Natural killer cell (primary cell): ENCODE measurements at regions not wholly inside any gene's neighbourhood (a gene's known extent, or its start where the extent isn't known, plus 50 kb on each side); places are given as distances from the start of the nearest gene placed in this dataset.

Experiments used
- ATAC-seq, 3 donors: fragments of 150-1000 bp in 2 of 3; fragments of 200-7000 bp in 1 of 3; cut with Tn5 transposase; 1 replicate in 1 of 3; 2 replicates in 2 of 3; pipeline ENCODE4 v1.10.0; 2021; ENCODE audit warnings: mild to moderate bottlenecking in 2 of 3, moderate library complexity in 2 of 3
- DNase-seq, 2 donors: peaks; one replicate each; pipeline versions ENCODE4 v3.0.0 to v3.0.0-alpha.2; 2013 to 2021; ENCODE audit warnings: mixed read lengths in 1 of 2
- H3K27ac ChIP-seq: one replicate; pipeline ENCODE4 v1.5.1; 2013; ENCODE audit warnings: mild to moderate bottlenecking, low read length
- H3K27me3 ChIP-seq: one replicate; pipeline ENCODE4 v1.6.1; 2013; ENCODE audit warnings: low read length; ENCODE audit not compliant: control insufficient read depth, insufficient read depth
- H3K36me3 ChIP-seq: one replicate; pipeline ENCODE4 v1.6.1; 2013; ENCODE audit warnings: low read length; ENCODE audit not compliant: control insufficient read depth, insufficient read depth
- H3K4me1 ChIP-seq: one replicate; pipeline ENCODE4 v1.6.1; 2013; ENCODE audit warnings: low read length; ENCODE audit not compliant: control insufficient read depth, insufficient read depth
- H3K4me3 ChIP-seq: one replicate; pipeline ENCODE4 v1.5.1; 2013; ENCODE audit warnings: low read length
- H3K9me3 ChIP-seq: one replicate; pipeline ENCODE4 v1.6.1; 2013; ENCODE audit warnings: low read length; ENCODE audit not compliant: control insufficient read depth, insufficient read depth
- H3K27ac Mint-ChIP-seq, 2 donors: one replicate each; pipeline ENCODE4 v1.8.0; 2022; ENCODE audit warnings: mild to moderate bottlenecking in 2 of 2, mixed read lengths in 2 of 2, moderate library complexity in 1 of 2
- H3K27me3 Mint-ChIP-seq, 2 donors: one replicate each; pipeline ENCODE4 v1.8.0; 2022; ENCODE audit warnings: low read depth in 2 of 2, mixed read lengths in 2 of 2
- H3K36me3 Mint-ChIP-seq: one replicate; pipeline ENCODE4 v1.8.0; 2022; ENCODE audit warnings: mixed read lengths
- H3K4me1 Mint-ChIP-seq, 2 donors: one replicate each; pipeline ENCODE4 v1.8.0; 2022; ENCODE audit warnings: mixed read lengths in 2 of 2
- H3K4me3 Mint-ChIP-seq: one replicate; pipeline ENCODE4 v1.8.0; 2022; ENCODE audit warnings: mild to moderate bottlenecking, moderate library complexity, mixed read lengths
- H3K9me3 Mint-ChIP-seq, 2 donors: one replicate each; pipeline ENCODE4 v1.8.0; 2022; ENCODE audit warnings: mixed read lengths in 2 of 2
- CTCF ChIP-seq: fragments of 200-600 bp; IDR thresholded peaks from one replicate; pipeline ENCODE4 v1.8.0; 2022; ENCODE audit warnings: antibody characterized with exemption
- WGBS: methylation state at CpG from one replicate; pipeline ENCODE4 v1.1.7; 2013; ENCODE audit warnings: missing lambda C conversion rate; ENCODE audit not compliant: insufficient coverage; 5-methylcytosine and 5-hydroxymethylcytosine counted together
- intact Hi-C: fragments of 100-400 bp; cut with micrococcal nuclease; formaldehyde crosslinking; loops from one replicate; pipeline ENCODE4 v1.14.2; 2022

DNA sequence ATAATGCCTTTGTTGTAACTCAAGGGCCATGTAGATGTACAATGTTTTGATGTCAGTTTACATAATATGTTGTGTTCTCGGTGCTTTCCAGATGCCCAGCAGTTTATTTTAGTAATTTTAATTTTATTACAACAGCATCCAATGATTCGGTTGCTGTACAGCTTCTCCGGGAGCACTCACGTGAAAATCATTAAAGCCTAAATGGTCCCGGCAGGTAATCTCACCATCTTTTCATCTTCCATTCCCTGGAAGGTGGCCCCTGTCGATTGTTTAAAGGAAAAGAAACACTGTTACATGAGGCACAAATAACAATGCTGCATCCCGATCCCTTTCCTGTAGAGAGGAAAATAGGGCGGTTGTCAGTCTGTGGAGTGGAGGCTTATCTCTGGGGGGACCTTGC, 498.1 kb downstream of the SLC4A3 start:
- no peaks in the 10 kb centered on the region for H3K27me3 Mint-ChIP-seq
- ATAC-seq: no peak
- no peaks in the 10 kb centered on the region for H3K36me3 Mint-ChIP-seq
- 85% methylated on average over 8 of the region's 8 CpGs for WGBS
- no peaks in the 10 kb centered on the region for H3K4me1 ChIP-seq
- peaks cover 0 to 6% of the 10 kb centered on the region in 2 donors for H3K9me3 Mint-ChIP-seq
- no peak for TF ChIP-seq CTCF
- H3K9me3 ChIP-seq: peaks cover 2% of the 10 kb centered on the region
- intact Hi-C loops: no loop called here
- no peak overlapping the region for H3K27ac Mint-ChIP-seq
- H3K27me3 ChIP-seq: no peaks in the 10 kb centered on the region
- no peak overlapping the region for H3K4me3 ChIP-seq
- DNase-seq: no peak
- H3K4me3 Mint-ChIP-seq: no peak overlapping the region
- H3K36me3 ChIP-seq: no peaks in the 10 kb centered on the region
- no peaks in the 10 kb centered on the region for H3K4me1 Mint-ChIP-seq
- H3K27ac ChIP-seq: no peak overlapping the region

DNA sequence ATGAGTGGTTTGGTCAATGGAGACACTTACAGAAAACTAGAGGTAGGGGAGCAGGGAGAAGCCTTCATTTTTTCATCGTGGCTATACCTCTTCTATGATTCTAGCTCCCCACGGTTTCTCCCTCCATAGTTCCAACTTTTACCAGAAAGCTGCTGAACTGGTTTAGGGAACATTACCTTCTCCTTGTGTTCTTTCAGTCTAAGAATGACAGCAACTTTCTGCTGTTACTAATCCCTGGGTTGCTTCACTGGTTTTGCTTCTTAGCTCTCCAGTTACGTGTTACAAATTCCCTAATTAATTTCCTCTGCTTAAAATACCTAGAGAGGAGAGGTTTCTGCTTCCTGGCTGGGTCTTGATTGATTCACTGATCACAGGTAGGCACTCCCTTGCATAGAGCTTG, 499.9 kb downstream of the SLC4A3 start:
- Mint-ChIP-seq H3K27ac (no peak overlapping the region), H3K4me3 (no peak overlapping the region), H3K27me3 (no peaks in the 10 kb centered on the region), H3K9me3 (peaks cover 3 to 4% of the 10 kb centered on the region in 2 donors), H3K4me1 (no peaks in the 10 kb centered on the region), H3K36me3 (no peaks in the 10 kb centered on the region)
- peaks cover 2% of the 10 kb centered on the region for H3K9me3 ChIP-seq
- WGBS: 57% methylated on average over 2 of the region's 3 CpGs
- H3K4me1 ChIP-seq: no peaks in the 10 kb centered on the region
- H3K27me3 ChIP-seq: no peaks in the 10 kb centered on the region
- H3K36me3 ChIP-seq: no peaks in the 10 kb centered on the region
- intact Hi-C loops: no loop called here
- DNase-seq: no peak
- no peak overlapping the region for H3K4me3 ChIP-seq
- no peak overlapping the region for H3K27ac ChIP-seq
- TF ChIP-seq CTCF: no peak
- ATAC-seq: no peak

DNA sequence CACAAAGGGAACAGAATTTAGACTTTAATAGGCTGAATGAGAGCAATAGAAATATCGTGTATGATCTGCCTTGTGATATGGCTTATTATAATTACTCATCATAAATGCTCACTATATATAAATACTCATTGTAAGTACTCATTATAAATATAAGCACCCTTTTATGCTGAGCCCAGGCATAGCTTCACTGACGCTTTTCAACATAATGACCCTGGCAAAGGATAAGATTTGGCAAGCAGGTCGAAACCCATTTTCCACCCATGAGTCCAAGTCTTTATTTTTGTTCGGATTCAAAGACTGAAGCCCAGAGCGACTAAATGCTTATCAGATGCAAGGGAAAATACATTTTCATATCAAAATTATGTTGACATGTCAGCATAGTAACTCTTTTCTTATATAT, 500.4 kb downstream of the SLC4A3 start:
- H3K9me3 ChIP-seq: peaks cover 2% of the 10 kb centered on the region
- H3K36me3 ChIP-seq: no peaks in the 10 kb centered on the region
- H3K27me3 ChIP-seq: no peaks in the 10 kb centered on the region
- Mint-ChIP-seq H3K27me3 (no peaks in the 10 kb centered on the region), H3K4me1 (no peaks in the 10 kb centered on the region), H3K4me3 (no peak overlapping the region), H3K27ac (no peak overlapping the region), H3K36me3 (no peaks in the 10 kb centered on the region), H3K9me3 (peaks cover 5 to 7% of the 10 kb centered on the region in 2 donors)
- 78% methylated on average over 5 of the region's 5 CpGs for WGBS
- TF ChIP-seq CTCF: no peak
- H3K27ac ChIP-seq: no peak overlapping the region
- H3K4me1 ChIP-seq: no peaks in the 10 kb centered on the region
- DNase-seq: no peak
- no peak overlapping the region for H3K4me3 ChIP-seq
- intact Hi-C loops: no loop called here
- ATAC-seq: no peak

DNA sequence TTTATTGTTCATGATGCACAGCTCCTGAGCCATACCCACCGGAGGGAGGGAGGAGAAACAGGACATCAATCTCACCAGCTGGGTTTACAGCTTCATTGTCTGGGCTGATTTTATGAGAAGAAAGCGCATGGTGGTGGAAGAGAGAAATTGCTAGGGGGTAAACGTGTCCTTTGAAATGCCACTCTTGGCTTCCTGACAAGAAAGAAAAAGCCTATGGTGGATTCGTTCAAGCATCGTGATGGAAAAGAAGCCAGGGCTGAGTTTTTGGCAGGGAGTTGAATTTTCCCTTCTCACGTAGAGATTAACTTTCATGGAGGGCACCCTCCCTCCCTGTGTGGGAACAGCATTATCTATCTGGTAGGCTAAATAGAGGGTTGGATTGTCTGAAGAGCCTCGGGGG, 502.0 kb downstream of the SLC4A3 start:
- DNase-seq (no peak), ATAC-seq (no peak)
- H3K4me1 Mint-ChIP-seq: no peaks in the 10 kb centered on the region
- Histone ChIP-seq H3K27me3 (no peaks in the 10 kb centered on the region), H3K36me3 (no peaks in the 10 kb centered on the region), H3K9me3 (peaks cover 2% of the 10 kb centered on the region), H3K27ac (no peak overlapping the region), H3K4me3 (no peak overlapping the region), H3K4me1 (no peaks in the 10 kb centered on the region)
- no peaks in the 10 kb centered on the region for H3K36me3 Mint-ChIP-seq
- no peak overlapping the region for H3K27ac Mint-ChIP-seq
- H3K4me3 Mint-ChIP-seq: no peak overlapping the region
- intact Hi-C loops: no loop called here
- WGBS: 82% methylated on average over 7 of the region's 7 CpGs
- peaks cover 6 to 9% of the 10 kb centered on the region in 2 donors for H3K9me3 Mint-ChIP-seq
- H3K27me3 Mint-ChIP-seq: no peaks in the 10 kb centered on the region
- TF ChIP-seq CTCF: no peak
